ENCODE measurements at regions not wholly inside any gene's neighbourhood (a gene's known extent, or its start where the extent isn't known, plus 50 kb on each side); places are given as distances from the start of the nearest gene placed in this dataset.

- TF ChIP-seq POLR2AphosphoS5 (IDR thresholded peaks at IDR 0.05; ENCODE audit: low read depth, low read length) (no peak), POLR2A (IDR thresholded peaks at IDR 0.05; ENCODE audit: borderline replicate concordance, extremely low read depth, insufficient read depth, insufficient read length) (no peak), EZH2 (IDR thresholded peaks at IDR 0.05) (no peak)
Observed at GRCh38 chr6:43929511-43929910, 159.5 kb downstream of the VEGFA start (continued).

- no peaks in the 10 kb centered on the region for H3K9me3 ChIP-seq (ENCODE audit: control insufficient read depth in 1 of 2, insufficient read depth in 1 of 2, low read depth in 1 of 2, low read length in 2 of 2)
- H3K27me3 ChIP-seq (ENCODE audit: insufficient read depth, low read length), result no peaks in the 10 kb centered on the region
- no peak overlapping the region for H3K9ac ChIP-seq (ENCODE audit: low read length)
- no peak overlapping the region for H3K27ac ChIP-seq (ENCODE audit: low read depth, low read length)
- H3K9me2 ChIP-seq (ENCODE audit: insufficient read depth), result no peaks in the 10 kb centered on the region
- H3K36me3 ChIP-seq (ENCODE audit: control insufficient read depth in 1 of 2, insufficient read depth in 2 of 2, low read length in 2 of 2), result no peaks in the 10 kb centered on the region
- H2AFZ ChIP-seq (ENCODE audit: low read depth, low read length, poor library complexity, severe bottlenecking), result no peak overlapping the region
- DNase-seq (ENCODE audit: low read depth, low spot score), result no peak
- intact Hi-C loops (cut with micrococcal nuclease), result loop anchor here (10.0 kb wide), 1 partner anchor 147 kb away; no protein-coding TSS in a partner anchor
- ChIA-PET CTCF (interaction anchor here (1.3 kb wide), 1 partner anchor 147 kb away, joined by 5 read pairs; no protein-coding TSS in a partner anchor), POLR2A (no interaction called here), RAD21 (ENCODE audit: low non-redundant PET in 1 of 2, low total read pairs in 2 of 2, uncharacterized antibody in 2 of 2, unreplicated experiment in 2 of 2) (interaction anchor here in 1 of 2 experiments (0.8 kb wide), 1 partner anchor 146 kb away, joined by 3 read pairs; no protein-coding TSS in a partner anchor)
- peaks cover 11 to 13% of the 10 kb centered on the region in 2 experiments; a peak in 3 of 4 replicates for H3K4me1 ChIP-seq (ENCODE audit: control insufficient read depth in 1 of 2, insufficient read depth in 2 of 2, low read length in 2 of 2)
- no TSS peak for BruUV-seq (replicated peaks)
- no peaks in the 10 kb centered on the region for H3K79me2 ChIP-seq (ENCODE audit: insufficient read depth, low read length)
- H3K4me2 ChIP-seq (ENCODE audit: low read length), result no peak overlapping the region
- no peaks in the 10 kb centered on the region for H4K20me1 ChIP-seq (ENCODE audit: insufficient read depth)
- no peak for ATAC-seq
- no peak overlapping the region for H3K4me3 ChIP-seq (replicated peaks in 1 of 2; ENCODE audit: low read depth in 1 of 2, low read length in 2 of 2)
- TF ChIP-seq MAX (IDR thresholded peaks at IDR 0.05) (no peak), SRF (IDR thresholded peaks at IDR 0.05; ENCODE audit: low read depth) (no peak), POLR2AphosphoS5 (IDR thresholded peaks at IDR 0.05; ENCODE audit: low read depth, low read length) (peak; percentile 28; the same call in 1 of the 2 replicates)
Observed at GRCh38 chr6:43927532-43928210, 157.7 kb downstream of the VEGFA start.

All from HCT116 (cell line).